ENCODE measurements at regions not wholly inside any gene's neighbourhood (a gene's known extent, or its start where the extent isn't known, plus 50 kb on each side); places are given as distances from the start of the nearest gene placed in this dataset.

- Histone ChIP-seq H3K27me3 (replicated peaks; ENCODE audit: control insufficient read depth, insufficient read depth, low read length) (no peaks in the 10 kb centered on the region), H3K4me3 (replicated peaks; ENCODE audit: low read depth, low read length) (no peak overlapping the region), H3K36me3 (ENCODE audit: control insufficient read depth, insufficient read depth, low read length) (no peaks in the 10 kb centered on the region)
- no peak for DNase-seq (ENCODE audit: extremely low read depth, insufficient read length)
- no peak for TF ChIP-seq CTCF (IDR thresholded peaks at IDR 0.05; ENCODE audit: insufficient read depth, low read length, poor library complexity, severe bottlenecking)
These were observed 698.5 kb downstream of the OTOL1 start for GRCh38 chr3:162195147-162195546.

- H3K4me3 ChIP-seq (replicated peaks; ENCODE audit: low read depth, low read length), result no peak overlapping the region
- TF ChIP-seq CTCF (IDR thresholded peaks at IDR 0.05; ENCODE audit: insufficient read depth, low read length, poor library complexity, severe bottlenecking), result no peak
- no peak for DNase-seq (ENCODE audit: extremely low read depth, insufficient read length)
- no peaks in the 10 kb centered on the region for H3K27me3 ChIP-seq (replicated peaks; ENCODE audit: control insufficient read depth, insufficient read depth, low read length)
- H3K36me3 ChIP-seq (ENCODE audit: control insufficient read depth, insufficient read depth, low read length), result no peaks in the 10 kb centered on the region
These were observed 700.4 kb downstream of the OTOL1 start for GRCh38 chr3:162196964-162197363.

DNA sequence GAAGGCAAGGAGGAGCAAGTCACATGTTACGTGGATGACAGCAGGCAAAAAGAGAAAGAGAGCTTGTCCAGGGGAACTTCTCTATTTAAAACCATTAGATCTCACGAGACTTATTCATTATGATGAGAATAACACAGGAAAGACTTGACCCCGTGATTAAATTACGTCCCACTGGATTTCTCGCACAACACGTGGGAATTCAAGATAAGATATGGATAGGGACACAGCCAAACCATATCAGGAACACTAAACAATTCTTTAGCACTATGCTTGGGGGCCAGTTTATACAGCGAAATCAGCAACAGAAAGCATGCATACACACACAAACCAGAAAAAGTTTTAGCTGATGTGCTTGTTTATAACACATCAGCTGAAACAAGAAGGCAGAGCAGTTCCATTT, 704.2 kb downstream of the OTOL1 start:
- TF ChIP-seq CTCF (IDR thresholded peaks at IDR 0.05; ENCODE audit: insufficient read depth, low read length, poor library complexity, severe bottlenecking), result no peak
- DNase-seq (ENCODE audit: extremely low read depth, insufficient read length), result no peak
- Histone ChIP-seq H3K27me3 (replicated peaks; ENCODE audit: control insufficient read depth, insufficient read depth, low read length) (no peaks in the 10 kb centered on the region), H3K4me3 (replicated peaks; ENCODE audit: low read depth, low read length) (no peak overlapping the region), H3K36me3 (ENCODE audit: control insufficient read depth, insufficient read depth, low read length) (no peaks in the 10 kb centered on the region)

GRCh38 chr3:162206648-162207047, 710.0 kb downstream of the OTOL1 start:
- no peaks in the 10 kb centered on the region for H3K36me3 ChIP-seq (ENCODE audit: control insufficient read depth, insufficient read depth, low read length)
- H3K27me3 ChIP-seq (replicated peaks; ENCODE audit: control insufficient read depth, insufficient read depth, low read length), result no peaks in the 10 kb centered on the region
- no peak overlapping the region for H3K4me3 ChIP-seq (replicated peaks; ENCODE audit: low read depth, low read length)
- DNase-seq (ENCODE audit: extremely low read depth, insufficient read length), result no peak
- TF ChIP-seq CTCF (IDR thresholded peaks at IDR 0.05; ENCODE audit: insufficient read depth, low read length, poor library complexity, severe bottlenecking), result no peak

- no peak for TF ChIP-seq CTCF (IDR thresholded peaks at IDR 0.05; ENCODE audit: insufficient read depth, low read length, poor library complexity, severe bottlenecking)
- Histone ChIP-seq H3K36me3 (ENCODE audit: control insufficient read depth, insufficient read depth, low read length) (no peaks in the 10 kb centered on the region), H3K4me3 (replicated peaks; ENCODE audit: low read depth, low read length) (no peak overlapping the region), H3K27me3 (replicated peaks; ENCODE audit: control insufficient read depth, insufficient read depth, low read length) (no peaks in the 10 kb centered on the region)
- no peak for DNase-seq (ENCODE audit: extremely low read depth, insufficient read length)
These were observed 714.9 kb downstream of the OTOL1 start for GRCh38 chr3:162211470-162211869.

DNA sequence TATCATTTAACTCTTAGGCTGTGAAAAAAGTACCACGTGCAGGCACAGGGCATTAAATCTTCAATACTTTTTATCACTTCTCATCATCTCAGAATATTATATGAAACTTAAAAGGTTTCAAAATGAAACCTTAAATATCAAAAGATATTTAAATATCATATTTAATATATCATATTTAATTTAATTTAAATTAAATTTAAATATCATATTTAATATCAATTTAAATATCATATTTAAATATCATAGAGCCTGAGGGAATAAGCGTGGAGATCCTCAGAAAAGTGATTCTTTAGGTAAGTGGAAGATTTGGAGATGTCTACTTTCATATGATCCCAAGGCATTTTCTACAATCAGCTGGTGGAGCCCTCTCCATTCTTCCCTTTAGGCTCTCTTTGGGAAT, 716.6 kb downstream of the OTOL1 start:
- no peak overlapping the region for H3K4me3 ChIP-seq (replicated peaks; ENCODE audit: low read depth, low read length)
- H3K27me3 ChIP-seq (replicated peaks; ENCODE audit: control insufficient read depth, insufficient read depth, low read length), result no peaks in the 10 kb centered on the region
- no peak for DNase-seq (ENCODE audit: extremely low read depth, insufficient read length)
- H3K36me3 ChIP-seq (ENCODE audit: control insufficient read depth, insufficient read depth, low read length), result no peaks in the 10 kb centered on the region
- no peak for TF ChIP-seq CTCF (IDR thresholded peaks at IDR 0.05; ENCODE audit: insufficient read depth, low read length, poor library complexity, severe bottlenecking)
